ENCODE measurements at regions not wholly inside any gene's neighbourhood (a gene's known extent, or its start where the extent isn't known, plus 50 kb on each side); places are given as distances from the start of the nearest gene placed in this dataset.

DNA sequence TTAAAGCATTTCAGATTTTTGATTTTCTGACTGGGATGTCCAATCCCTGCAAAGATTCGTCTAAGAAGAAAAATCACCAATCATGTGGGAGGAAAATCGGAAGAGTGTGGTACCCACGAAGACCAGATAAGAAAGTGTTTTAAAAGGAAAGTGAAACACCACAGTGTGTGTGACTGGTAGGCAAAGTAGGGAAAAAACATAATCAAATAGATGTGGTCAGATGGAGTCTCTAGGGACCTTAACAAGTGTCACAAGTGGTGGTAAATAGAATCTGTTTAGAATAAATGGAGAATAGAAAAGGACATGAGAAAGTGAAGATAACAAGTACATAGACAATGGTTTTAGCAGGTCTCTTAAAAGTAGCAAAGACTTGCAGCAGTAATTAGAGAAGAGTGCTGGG, 154.6 kb downstream of the SLC30A10 start:
- Histone ChIP-seq H3K4me1 (ENCODE audit: low read length) (peaks cover 5% of the 10 kb centered on the region; the same call in 1 of the 2 replicates), H3K9ac (ENCODE audit: low read length) (no peak overlapping the region), H3K4me3 (ENCODE audit: low read length) (no peak overlapping the region), H3K9me2 (replicated peaks; ENCODE audit: insufficient read depth, low read length) (no peaks in the 10 kb centered on the region), H2AFZ (ENCODE audit: low read length) (no peak overlapping the region), H3K27ac (ENCODE audit: low read length) (no peak overlapping the region), H3K9me3 (replicated peaks; ENCODE audit: insufficient read depth, low read length) (no peaks in the 10 kb centered on the region), H4K20me1 (ENCODE audit: insufficient read depth, low read length) (no peaks in the 10 kb centered on the region), H3K4me2 (ENCODE audit: low read depth, low read length) (peak overlapping the region; percentile 17; the same call in 1 of the 2 replicates), H3K36me3 (replicated peaks; ENCODE audit: insufficient read depth, low read length) (no peaks in the 10 kb centered on the region), H3K79me2 (ENCODE audit: low read length) (no peaks in the 10 kb centered on the region), H3F3A (ENCODE audit: insufficient read depth, low read length) (no peaks in the 10 kb centered on the region), H3K27me3 (replicated peaks; ENCODE audit: insufficient read depth, low read length) (no peaks in the 10 kb centered on the region)
- DNase-seq, result peak; percentile 47
- TF ChIP-seq EZH2 (optimal IDR thresholded peaks at IDR 0.05; ENCODE audit: low read depth, low read length) (no peak), EZH2phosphoT487 (IDR thresholded peaks at IDR 0.05; ENCODE audit: low read length) (no peak)
- TF ChIP-seq, protein P1, sequence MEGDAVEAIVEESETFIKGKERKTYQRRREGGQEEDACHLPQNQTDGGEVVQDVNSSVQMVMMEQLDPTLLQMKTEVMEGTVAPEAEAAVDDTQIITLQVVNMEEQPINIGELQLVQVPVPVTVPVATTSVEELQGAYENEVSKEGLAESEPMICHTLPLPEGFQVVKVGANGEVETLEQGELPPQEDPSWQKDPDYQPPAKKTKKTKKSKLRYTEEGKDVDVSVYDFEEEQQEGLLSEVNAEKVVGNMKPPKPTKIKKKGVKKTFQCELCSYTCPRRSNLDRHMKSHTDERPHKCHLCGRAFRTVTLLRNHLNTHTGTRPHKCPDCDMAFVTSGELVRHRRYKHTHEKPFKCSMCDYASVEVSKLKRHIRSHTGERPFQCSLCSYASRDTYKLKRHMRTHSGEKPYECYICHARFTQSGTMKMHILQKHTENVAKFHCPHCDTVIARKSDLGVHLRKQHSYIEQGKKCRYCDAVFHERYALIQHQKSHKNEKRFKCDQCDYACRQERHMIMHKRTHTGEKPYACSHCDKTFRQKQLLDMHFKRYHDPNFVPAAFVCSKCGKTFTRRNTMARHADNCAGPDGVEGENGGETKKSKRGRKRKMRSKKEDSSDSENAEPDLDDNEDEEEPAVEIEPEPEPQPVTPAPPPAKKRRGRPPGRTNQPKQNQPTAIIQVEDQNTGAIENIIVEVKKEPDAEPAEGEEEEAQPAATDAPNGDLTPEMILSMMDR (IDR thresholded peaks at IDR 0.05; ENCODE audit: low read length), result no peak

DNA sequence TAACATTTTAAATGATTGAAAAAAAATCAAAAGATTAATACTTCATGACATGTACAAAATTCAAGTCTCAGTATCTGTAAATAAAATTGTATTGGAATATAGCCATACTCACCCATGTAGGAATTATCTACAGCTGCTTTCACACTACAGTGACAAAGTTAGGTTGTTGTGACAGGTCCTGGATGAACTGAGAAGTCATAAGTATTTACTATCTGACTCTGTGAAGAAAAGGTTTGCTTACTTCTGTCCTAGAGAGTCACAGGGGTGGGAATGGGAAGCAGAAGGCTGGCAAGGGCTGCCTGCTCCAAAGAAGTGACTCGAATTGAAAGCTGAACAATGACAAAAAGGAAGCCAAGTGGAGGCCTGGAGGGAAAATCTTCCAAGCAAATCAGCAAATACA, 155.2 kb downstream of the SLC30A10 start:
- TF ChIP-seq, protein P1 (IDR thresholded peaks at IDR 0.05; ENCODE audit: low read length), result no peak
- TF ChIP-seq EZH2phosphoT487 (IDR thresholded peaks at IDR 0.05; ENCODE audit: low read length), result no peak
- no peak for TF ChIP-seq EZH2 (optimal IDR thresholded peaks at IDR 0.05; ENCODE audit: low read depth, low read length)
- H3K9me3 ChIP-seq (replicated peaks; ENCODE audit: insufficient read depth, low read length), result no peaks in the 10 kb centered on the region
- no peak overlapping the region for H2AFZ ChIP-seq (ENCODE audit: low read length)
- no peaks in the 10 kb centered on the region for H3F3A ChIP-seq (ENCODE audit: insufficient read depth, low read length)
- no peak overlapping the region for H3K4me3 ChIP-seq (ENCODE audit: low read length)
- H4K20me1 ChIP-seq (ENCODE audit: insufficient read depth, low read length), result no peaks in the 10 kb centered on the region
- DNase-seq, result no peak
- H3K9me2 ChIP-seq (replicated peaks; ENCODE audit: insufficient read depth, low read length), result no peaks in the 10 kb centered on the region
- no peaks in the 10 kb centered on the region for H3K79me2 ChIP-seq (ENCODE audit: low read length)
- no peak overlapping the region for H3K9ac ChIP-seq (ENCODE audit: low read length)
- no peak overlapping the region for H3K4me2 ChIP-seq (ENCODE audit: low read depth, low read length)
- no peaks in the 10 kb centered on the region for H3K36me3 ChIP-seq (replicated peaks; ENCODE audit: insufficient read depth, low read length)
- no peak overlapping the region for H3K27ac ChIP-seq (ENCODE audit: low read length)
- H3K27me3 ChIP-seq (replicated peaks; ENCODE audit: insufficient read depth, low read length), result no peaks in the 10 kb centered on the region
- peaks cover 5% of the 10 kb centered on the region; the same call in 1 of the 2 replicates for H3K4me1 ChIP-seq (ENCODE audit: low read length)

DNA sequence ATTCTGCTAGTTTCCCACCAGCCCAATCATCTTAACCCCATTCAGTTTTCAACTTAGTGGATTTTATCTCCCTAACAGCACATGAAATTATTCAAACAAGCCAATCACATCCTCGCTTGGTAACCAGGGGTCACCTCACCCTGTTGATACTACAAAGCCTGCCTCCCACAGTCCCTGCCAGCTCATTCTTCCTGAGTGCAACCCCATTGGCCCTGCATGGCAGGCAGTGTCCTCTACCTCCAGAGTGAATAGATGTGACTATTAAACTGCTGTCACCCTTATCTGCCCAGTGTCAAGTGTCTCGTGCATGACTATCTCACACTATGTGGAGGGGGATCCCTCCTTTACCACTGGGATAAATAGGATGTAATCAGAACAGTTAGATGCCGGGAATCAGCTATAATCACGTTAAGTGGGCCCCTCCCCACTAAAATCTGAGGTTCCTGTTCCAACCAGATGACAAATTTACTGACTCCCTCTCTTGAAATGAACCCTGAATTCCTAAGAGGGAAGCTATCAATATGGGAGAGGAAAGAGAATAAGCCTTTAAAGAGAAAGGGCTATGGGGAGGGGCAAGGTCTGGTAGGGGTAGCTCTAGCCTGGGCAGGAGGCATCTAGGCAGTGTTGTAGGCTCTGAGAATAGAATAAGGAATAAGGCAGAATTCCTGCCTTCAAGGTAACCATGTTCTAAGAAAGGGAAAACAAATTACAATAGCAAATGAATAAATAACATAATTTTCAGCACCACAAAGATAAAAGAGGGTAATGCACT, 155.9 kb downstream of the SLC30A10 start:
- H3F3A ChIP-seq (ENCODE audit: insufficient read depth, low read length), result no peaks in the 10 kb centered on the region
- H3K4me2 ChIP-seq (ENCODE audit: low read depth, low read length), result no peak overlapping the region
- no peaks in the 10 kb centered on the region for H3K9me3 ChIP-seq (replicated peaks; ENCODE audit: insufficient read depth, low read length)
- H3K79me2 ChIP-seq (ENCODE audit: low read length), result no peaks in the 10 kb centered on the region
- H3K9me2 ChIP-seq (replicated peaks; ENCODE audit: insufficient read depth, low read length), result no peaks in the 10 kb centered on the region
- H3K4me3 ChIP-seq (ENCODE audit: low read length), result no peak overlapping the region
- no peaks in the 10 kb centered on the region for H3K27me3 ChIP-seq (replicated peaks; ENCODE audit: insufficient read depth, low read length)
- H2AFZ ChIP-seq (ENCODE audit: low read length), result no peak overlapping the region
- H3K4me1 ChIP-seq (ENCODE audit: low read length), result peaks cover 5% of the 10 kb centered on the region; the same call in 1 of the 2 replicates
- no peaks in the 10 kb centered on the region for H3K36me3 ChIP-seq (replicated peaks; ENCODE audit: insufficient read depth, low read length)
- H4K20me1 ChIP-seq (ENCODE audit: insufficient read depth, low read length), result no peaks in the 10 kb centered on the region
- no peak overlapping the region for H3K27ac ChIP-seq (ENCODE audit: low read length)
- H3K9ac ChIP-seq (ENCODE audit: low read length), result no peak overlapping the region
- TF ChIP-seq EZH2phosphoT487 (IDR thresholded peaks at IDR 0.05; ENCODE audit: low read length), result no peak
- TF ChIP-seq, protein P1 (IDR thresholded peaks at IDR 0.05; ENCODE audit: low read length), result no peak
- TF ChIP-seq EZH2 (optimal IDR thresholded peaks at IDR 0.05; ENCODE audit: low read depth, low read length), result no peak
- no peak for DNase-seq

Data from MM.1S (cell line).